Stimulated activated naive CD8-positive, alpha-beta T cell treated with anti-CD3 and anti-CD28 coated beads, Interleukin-15, Interleukin-2, amounts not matched to agents 100 U/mL and 50 U/mL, for 24 hours (primary cell): ENCODE measurements at regions not wholly inside any gene's neighbourhood (a gene's known extent, or its start where the extent isn't known, plus 50 kb on each side); places are given as distances from the start of the nearest gene placed in this dataset.

Source experiments
- ATAC-seq: fragments of 150-1000 bp; cut with Tn5 transposase; one replicate; pipeline ENCODE4 v1.10.0; 2021
- DNase-seq: peaks from one replicate; pipeline ENCODE4 v3.0.0; 2021

DNA sequence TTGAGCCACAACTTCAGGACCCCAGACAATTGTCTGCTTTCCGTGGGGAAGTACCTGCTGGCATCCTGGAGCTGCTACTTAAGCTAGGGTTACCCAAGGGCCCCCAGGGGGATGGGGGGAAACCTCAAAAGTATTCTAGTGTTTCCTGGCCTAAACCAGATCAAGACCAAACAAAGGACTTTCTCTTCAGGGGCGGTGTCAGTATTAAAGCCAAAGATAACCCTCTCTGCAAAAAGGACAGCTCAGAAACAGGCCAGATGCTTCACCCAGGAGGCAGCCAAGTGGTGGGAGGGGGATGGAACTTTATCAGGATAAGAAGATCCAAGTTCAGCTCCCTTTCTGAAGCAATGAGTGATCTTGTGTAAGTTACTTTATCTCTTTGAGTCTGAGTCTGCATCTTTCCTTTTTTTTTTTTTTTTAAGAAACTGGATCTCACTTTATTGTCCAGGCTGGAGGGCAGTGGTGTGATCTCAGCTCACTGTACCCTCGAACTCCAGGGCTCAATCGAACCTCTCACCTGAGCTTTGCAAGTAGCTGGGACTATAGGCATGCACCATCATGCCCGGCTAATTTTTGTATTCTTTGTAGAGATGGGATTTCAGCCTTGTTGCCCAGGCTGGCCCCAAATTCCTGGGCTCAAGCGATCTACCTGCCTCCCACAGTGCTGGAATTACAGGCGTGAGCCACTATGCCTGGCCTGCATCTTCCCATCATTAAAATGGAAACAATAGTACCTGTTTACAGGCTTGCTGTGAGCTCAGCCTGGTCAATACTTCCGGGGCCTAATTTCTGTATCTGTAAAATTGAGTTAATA lies 151.8 kb upstream of the PTPRM start:
- ATAC-seq = no peak
- DNase-seq = no peak

DNA sequence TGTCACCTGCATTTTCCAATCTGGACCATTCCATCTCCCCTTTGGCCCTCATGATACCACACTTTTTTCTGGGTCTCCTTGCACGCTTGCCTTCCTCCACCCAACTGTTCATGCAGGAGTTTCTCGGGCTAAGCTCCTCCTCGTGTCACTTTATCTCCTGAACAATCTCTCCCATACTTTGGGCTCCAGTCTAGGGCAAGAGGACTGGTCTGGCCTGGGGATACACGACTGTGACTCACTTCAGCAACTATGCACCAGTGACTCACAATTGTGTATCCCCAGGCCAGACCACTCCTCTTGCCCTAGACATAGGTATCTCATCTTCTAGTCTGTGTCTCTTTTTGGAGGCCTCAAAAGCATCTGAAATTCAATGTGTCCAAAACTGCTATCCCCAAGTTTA lies 149.4 kb upstream of the PTPRM start:
- DNase-seq = no peak
- no peak for ATAC-seq

DNA sequence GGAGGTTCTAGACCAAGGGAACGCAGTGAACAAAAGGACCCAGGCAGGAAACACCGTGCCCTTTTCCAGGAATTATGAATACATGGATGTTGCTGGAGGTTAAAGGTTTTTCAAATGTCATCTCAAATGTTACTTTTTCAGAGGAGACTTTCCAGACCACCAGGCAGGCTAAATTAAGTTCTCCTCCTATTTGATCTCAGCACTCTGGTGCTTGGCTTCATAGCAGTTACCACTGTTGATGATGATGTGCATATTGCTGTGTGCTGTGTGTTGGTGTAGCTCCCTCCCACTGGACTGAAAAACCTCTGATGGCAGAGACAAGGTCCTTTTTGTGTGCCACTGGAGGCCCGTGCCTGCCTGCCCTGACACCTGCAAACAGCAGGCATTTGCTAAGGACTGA lies 137.3 kb upstream of the PTPRM start:
- no peak for ATAC-seq
- DNase-seq = no peak

DNA sequence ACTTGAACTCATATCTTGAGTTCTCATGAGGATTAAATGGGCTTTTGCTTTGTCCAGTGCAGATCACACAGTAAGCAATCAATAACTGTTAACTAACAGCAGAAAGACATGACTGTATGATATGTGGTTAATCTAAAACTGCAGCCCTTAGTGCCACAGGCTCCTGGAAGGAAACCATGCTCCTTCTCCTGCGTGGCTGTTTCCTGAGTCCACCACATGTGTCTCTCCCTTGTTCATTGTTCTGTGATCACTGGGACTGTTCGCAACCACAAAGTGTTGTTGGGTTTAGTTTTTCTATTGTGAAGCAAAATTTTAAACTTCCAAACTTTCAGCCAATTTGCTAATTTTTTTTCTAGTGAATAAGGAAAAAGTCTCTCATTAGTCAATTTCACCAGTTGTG lies 130.9 kb upstream of the PTPRM start:
- ATAC-seq = no peak

DNA sequence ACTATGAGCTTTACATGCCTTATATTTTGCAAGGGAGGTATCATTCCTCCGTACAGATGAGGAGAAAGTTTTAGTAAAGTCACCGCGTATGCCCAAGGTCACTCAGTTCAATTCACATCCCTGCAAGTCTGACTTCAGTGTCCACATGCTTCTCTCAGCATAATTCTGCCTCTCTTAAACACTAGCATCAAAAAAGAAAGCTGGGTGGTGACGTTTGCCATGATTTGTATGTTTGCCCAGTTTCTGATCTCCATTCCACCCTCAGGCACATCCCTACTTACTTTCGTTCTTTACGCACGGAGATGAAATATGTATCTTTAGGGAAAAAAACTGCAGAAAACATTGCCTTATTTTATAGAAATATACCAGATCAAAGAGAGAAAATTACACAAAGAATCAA lies 129.2 kb upstream of the PTPRM start:
- ATAC-seq (no peak), DNase-seq (no peak)

More for the DNA sequence above, 130.9 kb upstream of the PTPRM start:
- DNase-seq = no peak

DNA sequence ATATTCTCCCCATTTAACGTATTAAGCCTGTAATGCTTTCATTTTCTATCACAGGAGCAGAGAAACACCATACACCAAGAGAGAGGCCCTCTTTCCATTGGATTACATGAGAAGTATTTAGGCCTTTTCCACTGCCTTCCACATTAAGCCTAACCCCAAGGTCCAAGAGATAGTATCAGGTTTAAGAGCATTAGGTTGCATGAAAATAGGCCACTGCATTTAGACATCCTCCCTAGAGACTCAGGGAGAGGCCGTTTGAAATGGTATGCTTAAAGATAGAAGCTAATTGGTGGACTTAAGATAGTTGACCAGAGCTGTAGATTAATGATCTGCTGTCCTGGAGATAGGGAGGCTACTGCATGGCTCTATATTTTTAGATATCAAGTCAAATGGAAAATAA lies 128.5 kb upstream of the PTPRM start:
- DNase-seq (no peak), ATAC-seq (no peak)

DNA sequence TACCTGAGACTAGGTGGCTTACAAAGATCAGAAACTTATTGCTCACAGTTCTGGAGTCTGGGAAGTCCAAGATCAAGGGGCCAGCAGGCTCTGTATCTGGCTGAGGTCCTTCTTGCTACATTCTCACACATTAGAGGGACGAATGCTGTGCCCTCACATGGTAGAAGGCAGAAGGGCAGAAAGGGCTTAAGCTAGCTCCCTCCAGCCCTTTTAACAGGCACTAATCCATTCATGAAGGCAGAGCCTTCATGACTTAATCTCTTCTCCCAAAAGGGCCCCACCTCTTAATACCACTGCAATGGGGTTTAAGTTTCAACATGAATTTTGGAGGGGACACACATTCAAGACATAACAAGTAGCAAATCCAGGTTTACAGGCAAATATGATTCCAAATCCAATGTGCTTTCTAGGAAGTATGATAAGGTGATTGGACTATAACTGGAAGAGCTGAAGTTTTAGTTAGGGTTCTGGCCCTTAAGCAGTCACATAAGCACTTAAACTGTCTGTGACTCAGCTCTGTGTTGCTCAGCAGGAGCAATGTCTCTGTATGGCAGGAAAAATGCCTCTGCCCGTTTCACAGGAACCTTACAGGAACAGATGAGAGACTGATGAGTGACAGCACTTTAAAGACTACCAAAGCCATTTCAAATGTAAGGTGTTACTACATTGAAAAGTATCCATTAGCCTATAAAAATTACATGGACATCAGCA lies 119.6 kb upstream of the PTPRM start:
- no peak for ATAC-seq
- no peak for DNase-seq

DNA sequence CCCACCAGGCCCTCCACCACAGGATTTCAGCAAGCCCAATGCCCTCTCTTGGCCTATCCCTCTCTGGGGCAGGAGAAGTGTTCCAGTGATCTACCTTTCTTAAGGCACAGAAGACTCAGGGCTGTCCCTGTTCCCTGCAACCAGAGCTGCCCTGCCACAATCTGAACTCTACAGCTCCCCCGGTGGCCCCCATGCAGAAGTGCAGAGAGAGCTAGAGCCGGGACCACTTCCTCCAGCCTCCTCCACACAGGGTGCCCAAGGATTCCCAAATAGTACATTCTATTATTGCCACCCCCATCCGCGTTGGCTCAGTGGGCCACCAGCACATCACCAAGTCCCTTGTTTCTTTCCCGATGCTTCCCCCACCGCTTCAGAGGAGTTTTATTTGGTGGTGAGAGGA lies 114.8 kb upstream of the PTPRM start:
- peak; percentile 5 for DNase-seq

DNA sequence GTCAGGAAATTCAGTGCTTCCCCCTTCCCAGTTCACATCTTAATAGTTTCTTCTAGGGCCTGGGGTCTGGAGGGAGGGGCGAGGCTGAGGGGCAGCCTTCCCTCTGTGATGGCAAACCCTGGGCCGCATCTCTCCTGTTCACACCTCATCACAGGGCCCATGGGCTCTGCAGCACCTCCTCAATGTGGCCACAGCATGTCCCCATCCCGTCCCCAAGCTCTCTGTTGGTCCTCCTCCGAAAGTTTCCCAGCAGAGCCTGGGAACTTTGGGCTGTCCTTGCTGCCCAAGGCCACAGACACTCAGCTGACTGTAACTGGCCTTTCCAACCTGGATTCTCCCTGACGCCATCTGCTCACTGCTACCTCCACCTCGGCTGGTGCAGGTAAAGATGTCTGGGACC lies 112.7 kb upstream of the PTPRM start:
- DNase-seq (no peak), ATAC-seq (no peak)

More for the DNA sequence above, 114.8 kb upstream of the PTPRM start:
- no peak for ATAC-seq

DNA sequence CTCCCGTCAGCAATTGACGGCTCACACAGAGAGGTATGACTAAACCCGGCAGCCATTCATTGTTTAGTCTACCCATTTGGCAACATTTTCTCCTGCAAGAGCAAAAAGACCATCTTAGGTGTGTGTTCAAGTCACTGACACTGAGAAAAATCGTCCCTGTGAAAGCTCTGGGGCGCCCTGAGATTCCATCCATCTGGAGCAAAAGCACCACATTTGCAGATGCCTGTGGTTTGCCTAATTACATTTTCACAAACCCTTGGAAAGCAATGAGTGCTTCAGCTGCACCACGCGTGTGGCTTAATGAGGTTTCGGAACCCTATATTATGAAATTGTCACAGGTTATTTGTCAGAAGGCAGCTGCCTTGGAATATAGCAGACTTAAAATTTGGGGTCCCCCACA lies 110.7 kb upstream of the PTPRM start:
- no peak for ATAC-seq
- no peak for DNase-seq

DNA sequence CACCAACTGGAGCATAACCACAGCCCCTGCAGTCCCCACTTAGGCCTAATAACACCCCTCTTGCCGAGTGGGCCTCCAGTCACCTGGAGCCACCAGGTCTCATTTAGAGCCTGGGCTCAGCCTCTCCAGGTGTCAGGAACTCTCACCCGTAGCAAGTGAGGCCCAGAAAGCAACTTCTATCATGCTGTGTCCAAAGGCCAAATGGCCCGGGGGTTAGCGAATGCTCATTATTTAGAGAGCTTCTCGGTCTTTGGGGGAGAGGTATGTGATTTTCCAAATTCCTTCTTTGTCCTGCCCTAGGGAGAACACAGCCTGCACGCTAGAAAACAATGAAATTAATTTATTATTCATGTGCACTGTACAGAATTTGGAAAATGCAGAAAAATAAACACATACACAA lies 109.9 kb upstream of the PTPRM start:
- DNase-seq = no peak
- ATAC-seq = no peak

DNA sequence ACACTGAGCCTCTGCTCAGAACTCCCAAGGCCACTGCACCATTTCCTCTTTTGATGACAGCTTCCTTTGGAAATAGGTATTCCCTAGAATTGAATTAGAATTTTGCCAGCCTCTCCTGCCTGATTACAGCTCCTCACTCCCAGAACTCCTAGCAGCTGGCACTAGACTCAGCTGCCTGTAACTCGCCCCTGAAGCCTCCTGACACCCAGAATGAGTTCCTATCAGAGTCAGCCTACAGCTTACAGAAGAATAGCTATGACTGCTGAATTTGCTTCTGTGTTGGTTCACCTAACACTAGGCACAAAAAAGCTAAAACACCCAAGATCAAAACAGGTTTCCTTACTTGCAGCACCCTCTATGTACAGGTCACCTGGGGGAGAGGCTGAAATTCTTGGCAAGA lies 108.2 kb upstream of the PTPRM start:
- DNase-seq = no peak
- no peak for ATAC-seq

DNA sequence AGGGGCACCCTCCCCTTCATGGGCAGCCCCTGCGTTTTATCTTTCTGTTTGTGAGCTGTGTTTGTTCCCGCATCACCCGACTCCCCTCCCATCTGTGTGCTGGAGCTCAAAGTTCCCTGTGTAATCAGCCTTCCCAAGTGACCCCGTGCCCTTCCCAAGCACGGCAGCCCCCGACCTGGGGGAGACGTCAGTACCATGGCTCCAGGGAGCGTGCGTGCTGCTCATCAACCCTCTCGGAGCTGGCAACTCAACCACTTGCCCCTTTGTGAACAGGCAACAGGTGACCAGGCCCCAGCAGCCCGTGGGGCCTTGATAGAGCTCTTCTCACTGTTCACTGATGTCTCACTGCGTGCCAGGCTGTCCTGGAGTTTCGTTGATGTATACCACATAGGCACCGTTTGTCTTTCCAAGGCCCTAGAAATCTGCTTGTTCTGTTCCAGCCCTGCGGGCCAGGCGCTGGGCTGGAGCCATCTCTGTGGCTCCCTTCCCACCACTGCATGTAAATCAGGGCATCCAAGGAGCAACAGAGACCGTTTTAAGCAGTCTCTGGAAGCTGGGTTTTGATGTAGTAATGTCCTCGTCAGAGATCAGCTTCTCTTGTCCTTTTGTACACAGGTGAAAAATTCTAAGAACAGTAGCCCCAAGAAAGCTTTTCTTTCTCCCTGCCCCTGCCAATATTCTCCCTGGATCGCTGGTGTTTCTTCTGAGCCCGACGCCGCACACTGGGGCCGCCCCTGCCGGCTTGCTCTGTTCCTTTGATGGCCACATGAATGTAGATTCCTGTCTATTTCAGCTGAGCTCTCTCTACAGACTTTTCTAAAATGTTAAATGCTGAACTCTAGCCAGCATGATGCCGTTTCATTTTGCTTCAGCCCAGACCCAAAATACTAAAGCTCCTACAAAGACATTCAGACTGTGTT lies 107.0 kb upstream of the PTPRM start:
- ATAC-seq = no peak
- no peak for DNase-seq

DNA sequence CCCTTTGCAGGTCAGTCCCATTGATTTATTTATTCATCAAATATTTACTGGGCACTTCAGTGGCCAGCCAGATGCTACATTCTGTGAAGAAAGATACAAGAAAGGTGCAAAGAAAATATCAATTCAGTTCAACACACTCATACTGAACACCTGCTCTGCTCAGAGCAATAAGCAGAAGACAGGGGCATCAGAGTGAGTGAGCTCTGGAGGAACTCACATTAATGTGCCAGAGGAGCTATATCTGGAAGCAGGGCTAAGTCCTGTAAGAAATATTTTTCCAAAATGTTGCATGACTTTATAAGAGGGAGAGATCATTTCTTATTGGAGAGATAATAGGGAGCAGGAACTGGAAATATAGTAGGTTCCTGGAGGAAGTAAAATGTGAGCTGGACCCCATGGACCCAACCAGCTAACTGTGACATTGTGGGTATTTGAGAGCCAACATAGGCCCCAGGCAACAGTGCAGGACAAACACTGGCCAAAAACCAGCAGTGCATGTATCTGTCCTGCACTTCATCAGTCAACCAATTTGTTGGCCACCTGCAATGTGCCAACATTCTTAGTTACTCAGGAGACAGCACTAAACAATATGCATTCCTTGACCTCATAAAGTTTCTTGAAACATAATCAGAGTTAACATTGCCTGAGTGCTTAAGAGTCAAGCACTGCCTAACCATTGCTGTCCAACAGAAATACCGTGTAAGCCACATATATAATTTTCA lies 102.7 kb upstream of the PTPRM start:
- ATAC-seq (no peak), DNase-seq (no peak)

DNA sequence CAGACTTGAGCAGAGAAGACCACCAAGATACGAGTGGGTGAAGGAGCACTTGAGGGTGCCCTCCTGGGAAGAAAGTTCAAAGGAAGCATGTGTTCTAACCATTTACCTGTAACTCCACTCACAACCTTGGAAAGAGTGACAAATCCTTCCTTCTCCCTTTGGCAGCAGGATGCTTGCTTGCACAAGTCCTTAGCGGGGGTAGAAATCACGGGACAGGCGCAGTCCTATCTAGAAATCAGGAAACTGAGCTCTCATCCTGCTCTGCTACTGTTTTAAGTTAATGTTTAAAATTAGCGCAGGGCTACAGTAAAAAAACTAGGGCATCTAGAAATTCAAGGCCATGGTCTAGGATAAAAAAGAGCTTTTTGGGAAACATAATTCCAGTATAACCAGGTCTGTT lies 100.9 kb upstream of the PTPRM start:
- no peak for DNase-seq
- ATAC-seq = no peak

DNA sequence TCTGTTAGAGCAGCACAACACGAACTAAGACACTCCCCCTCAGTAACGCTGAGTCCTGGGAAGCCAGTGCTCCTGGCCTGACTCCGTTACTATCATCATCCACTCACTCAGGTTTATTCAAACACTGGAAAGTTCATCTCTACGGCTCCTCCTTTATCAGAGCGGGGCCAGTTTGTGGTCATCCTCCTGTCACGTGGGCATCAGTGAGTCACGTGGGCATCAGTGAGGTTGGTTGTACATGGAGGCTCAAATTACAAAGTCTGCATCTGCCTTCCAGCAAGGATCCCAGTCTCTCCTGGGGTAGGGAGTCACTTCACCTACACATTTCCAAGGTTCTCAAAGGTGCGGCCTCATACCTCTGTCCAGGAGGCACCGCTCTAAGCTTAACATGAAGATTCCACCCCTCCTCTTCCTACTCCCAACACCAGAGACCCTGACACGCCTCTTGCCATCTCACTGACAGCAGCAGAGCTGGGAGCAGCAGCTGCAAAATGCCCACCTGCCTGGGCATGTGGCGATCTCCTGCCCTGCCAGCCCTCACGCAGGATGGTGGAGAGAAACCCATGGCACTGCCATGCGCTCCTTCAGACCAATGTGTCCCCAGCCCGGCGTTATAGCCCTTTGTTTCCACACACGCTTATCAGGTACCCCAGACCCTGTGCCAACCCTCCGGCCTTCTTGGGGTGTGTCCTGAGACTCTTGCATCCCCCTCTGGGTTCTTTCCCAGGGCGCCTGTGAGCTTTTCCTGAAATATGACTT lies 99.2 kb upstream of the PTPRM start:
- ATAC-seq (no peak), DNase-seq (no peak)

DNA sequence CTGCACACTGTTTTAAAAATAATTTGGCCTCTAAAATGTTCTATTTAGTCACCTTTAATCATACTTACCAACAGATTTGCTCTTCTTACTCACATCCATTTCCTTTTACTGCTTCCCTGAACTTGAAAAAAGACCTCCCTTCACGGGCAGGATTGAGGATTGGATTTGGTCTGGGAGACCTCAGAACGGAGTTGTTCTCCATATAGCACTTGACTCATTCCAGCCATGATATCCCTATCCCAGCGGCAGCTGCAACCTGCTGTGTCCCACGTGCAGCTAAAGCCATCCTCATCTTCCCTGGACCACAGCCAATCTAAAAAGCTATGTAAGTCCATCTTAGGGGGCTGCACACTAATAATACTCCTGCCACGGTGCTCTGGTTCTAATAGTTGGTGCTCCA lies 97.0 kb upstream of the PTPRM start:
- ATAC-seq (no peak), DNase-seq (no peak)

DNA sequence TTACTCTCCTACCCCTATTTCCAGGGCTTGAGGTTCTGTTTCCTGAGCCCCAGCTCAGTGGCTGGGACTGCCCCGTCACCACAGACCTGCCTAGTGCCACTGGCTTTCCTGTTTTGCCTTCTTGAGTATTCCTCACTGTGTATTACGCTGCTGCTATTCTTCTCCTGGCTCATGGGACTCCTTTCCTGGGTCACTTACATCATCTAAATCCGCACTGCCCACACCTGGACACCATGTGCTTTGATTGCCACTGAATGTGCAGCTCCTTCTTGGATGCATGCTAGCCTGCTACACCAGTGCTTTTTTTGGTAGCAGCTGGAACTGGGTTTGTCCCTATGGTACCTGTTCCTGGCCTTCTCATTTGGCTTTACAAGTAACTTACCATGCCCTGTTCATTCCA lies 96.6 kb upstream of the PTPRM start:
- no peak for DNase-seq
- ATAC-seq = no peak

DNA sequence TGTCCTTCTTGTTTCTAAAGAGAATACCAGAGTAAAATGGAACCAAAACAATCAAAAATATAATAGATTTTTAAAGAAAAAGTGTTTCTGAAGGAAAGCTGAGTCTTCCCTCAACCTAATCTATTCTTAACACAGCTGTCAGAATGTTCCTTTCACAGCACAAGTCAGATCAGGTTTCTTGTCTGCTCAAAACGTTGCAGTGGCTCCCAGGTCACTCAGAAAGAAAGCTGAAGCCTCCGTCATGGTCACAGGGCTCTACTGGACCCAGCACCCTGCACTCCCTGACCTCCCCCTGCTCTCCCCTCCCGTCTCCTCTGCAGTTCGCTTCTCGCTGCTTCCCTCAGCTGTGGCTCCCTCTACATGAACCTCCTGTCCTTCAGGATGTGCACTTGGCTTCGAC lies 90.7 kb upstream of the PTPRM start:
- ATAC-seq (no peak), DNase-seq (no peak)

DNA sequence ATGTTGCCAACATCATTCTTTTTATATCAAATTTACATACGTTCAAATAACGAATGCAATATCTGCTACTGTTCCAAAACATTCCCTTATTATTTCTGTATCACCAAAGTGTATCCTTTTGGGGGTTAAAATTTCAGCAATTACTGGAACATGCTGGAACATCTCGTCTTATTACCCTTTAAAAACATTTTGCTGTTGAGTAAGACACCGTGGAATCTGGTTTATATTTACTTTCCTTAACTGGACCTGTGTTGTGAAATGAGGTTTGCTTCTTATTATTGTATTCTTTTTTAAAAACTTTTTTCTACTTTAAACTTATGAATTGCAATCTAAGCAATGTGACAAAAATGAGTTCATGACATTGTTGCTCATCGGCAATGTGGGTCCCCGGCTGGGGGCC lies 87.4 kb upstream of the PTPRM start:
- no peak for ATAC-seq

DNA sequence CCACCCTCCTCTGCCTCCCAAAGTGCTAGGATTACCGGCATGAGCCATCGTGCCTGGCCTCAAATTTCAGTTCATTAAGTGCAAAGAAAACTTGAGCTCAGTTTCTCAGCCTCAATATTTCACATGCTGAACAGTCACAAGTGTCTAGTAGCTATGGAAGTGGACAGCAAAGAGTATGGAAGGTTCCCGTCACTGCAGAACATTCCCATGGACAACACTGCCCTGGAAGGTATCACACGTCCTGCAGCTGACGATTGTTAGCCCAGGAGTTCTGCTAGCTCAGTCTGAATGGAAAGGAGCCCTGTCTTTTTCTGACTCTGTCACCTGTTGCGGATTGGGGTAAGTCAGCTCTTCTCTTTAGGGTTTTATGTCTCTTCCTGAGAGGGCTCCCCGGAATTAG lies 86.2 kb upstream of the PTPRM start:
- no peak for ATAC-seq
- no peak for DNase-seq

More for the DNA sequence above, 87.4 kb upstream of the PTPRM start:
- no peak for DNase-seq
